ENCODE measurements at regions not wholly inside any gene's neighbourhood (a gene's known extent, or its start where the extent isn't known, plus 50 kb on each side); places are given as distances from the start of the nearest gene placed in this dataset.

DNA sequence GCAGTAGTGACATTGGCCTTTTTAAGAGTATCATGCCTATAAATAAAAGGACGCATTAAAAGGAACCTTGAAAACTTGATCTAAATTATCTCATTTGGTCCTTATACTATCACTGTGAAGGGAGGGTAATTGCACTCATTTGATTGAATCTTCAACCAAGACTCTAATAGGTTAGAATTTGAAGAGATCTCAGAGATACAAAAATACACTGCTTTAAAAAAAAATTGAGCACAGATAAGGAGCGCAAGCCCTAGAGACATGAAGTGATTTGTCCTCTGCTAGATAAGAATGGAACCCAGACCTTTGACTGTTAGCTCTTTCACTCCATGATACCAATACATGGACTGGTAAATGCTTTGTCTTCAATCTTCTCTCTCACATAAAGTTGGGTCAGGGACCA is 58.2 kb upstream of the RXFP2 start:
- H3K27ac Mint-ChIP-seq, result no peak overlapping the region
- H3K4me3 Mint-ChIP-seq, result no peak overlapping the region
- no peaks in the 10 kb centered on the region for H3K9me3 Mint-ChIP-seq
- intact Hi-C loops (cut with micrococcal nuclease), result no loop called here
- H3K27me3 Mint-ChIP-seq, result no peaks in the 10 kb centered on the region
- H3K4me1 Mint-ChIP-seq (ENCODE audit: low read depth), result no peaks in the 10 kb centered on the region
- H3K36me3 Mint-ChIP-seq (ENCODE audit: low read depth), result no peaks in the 10 kb centered on the region

GRCh38 chr13:31684466-31684865 is 54.9 kb upstream of the RXFP2 start:
- no peak overlapping the region for H3K27ac Mint-ChIP-seq
- no peaks in the 10 kb centered on the region for H3K9me3 Mint-ChIP-seq
- no peak overlapping the region for H3K4me3 Mint-ChIP-seq
- intact Hi-C loops (cut with micrococcal nuclease), result no loop called here
- no peaks in the 10 kb centered on the region for H3K36me3 Mint-ChIP-seq (ENCODE audit: low read depth)
- H3K4me1 Mint-ChIP-seq (ENCODE audit: low read depth), result no peaks in the 10 kb centered on the region
- no peaks in the 10 kb centered on the region for H3K27me3 Mint-ChIP-seq

GRCh38 chr13:31686670-31687425 is 52.5 kb upstream of the RXFP2 start:
- Mint-ChIP-seq H3K27ac (no peak overlapping the region), H3K4me1 (ENCODE audit: low read depth) (no peaks in the 10 kb centered on the region), H3K9me3 (no peaks in the 10 kb centered on the region), H3K36me3 (ENCODE audit: low read depth) (no peaks in the 10 kb centered on the region), H3K27me3 (no peaks in the 10 kb centered on the region), H3K4me3 (no peak overlapping the region)
- intact Hi-C loops (cut with micrococcal nuclease), result no loop called here
